ENCODE measurements at regions not wholly inside any gene's neighbourhood (a gene's known extent, or its start where the extent isn't known, plus 50 kb on each side); places are given as distances from the start of the nearest gene placed in this dataset.
"Not testable (repeated sequence)": the region's sequence is repeated elsewhere in the genome, so short reads cannot be mapped to it uniquely, and the experiment has no call there.

DNA sequence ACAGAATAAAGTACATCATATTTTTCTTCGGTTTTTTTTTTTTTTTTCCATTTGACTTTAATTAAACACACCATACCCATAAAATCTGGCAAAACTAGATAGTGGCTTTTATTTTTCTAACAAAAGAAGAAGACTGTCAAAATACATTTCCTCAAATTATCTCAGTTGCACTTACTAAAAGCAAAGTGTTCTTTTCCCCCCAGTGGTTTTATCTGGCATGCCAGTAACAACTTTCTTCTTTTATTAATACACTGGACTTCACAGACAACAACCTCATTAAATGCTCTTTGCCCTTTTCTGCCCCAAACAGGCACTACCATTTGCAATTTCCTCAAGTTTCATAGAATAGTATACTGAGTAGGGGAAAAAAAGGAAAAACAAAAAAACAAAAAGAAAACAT lies 1792.3 kb downstream of the EFNA5 start:
- no peaks in the 10 kb centered on the region for H3K36me3 ChIP-seq (ENCODE audit: insufficient read depth, low read length)
- no peak overlapping the region for H2AFZ ChIP-seq (ENCODE audit: low read length, unreplicated experiment)
- no peaks in the 10 kb centered on the region for H3K79me2 ChIP-seq (ENCODE audit: control insufficient read depth, insufficient read depth, low read length, unreplicated experiment)
- H3K4me3 ChIP-seq (ENCODE audit: low read depth, low read length): no peak overlapping the region
- no peaks in the 10 kb centered on the region for H3K4me1 ChIP-seq (ENCODE audit: control insufficient read depth, insufficient read depth, low read length, unreplicated experiment)
- no peaks in the 10 kb centered on the region for H3K27me3 ChIP-seq (ENCODE audit: insufficient read depth, low read length)
- no peak overlapping the region for H3K27ac ChIP-seq (ENCODE audit: low read depth, low read length)

DNA sequence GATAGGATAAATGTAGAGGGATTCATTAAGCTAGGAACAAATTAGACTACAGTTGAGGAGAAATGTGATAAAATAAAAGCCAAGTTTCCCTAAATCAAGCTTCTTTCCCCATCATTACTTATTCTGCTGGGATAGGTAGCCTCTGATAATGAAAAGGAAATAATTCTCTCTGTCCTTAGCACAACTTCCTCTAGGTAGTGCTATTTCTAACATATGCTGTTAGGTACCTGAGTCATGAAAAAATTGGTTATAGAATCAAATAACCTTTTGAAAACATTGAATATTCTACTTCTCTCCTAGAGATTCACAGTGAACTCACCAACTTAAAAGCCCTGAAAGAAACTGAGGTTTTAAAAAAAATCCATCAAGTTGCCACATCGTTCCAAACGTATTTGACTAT lies 1793.1 kb downstream of the EFNA5 start:
- Histone ChIP-seq H2AFZ (ENCODE audit: low read length, unreplicated experiment) (no peak overlapping the region), H3K36me3 (ENCODE audit: insufficient read depth, low read length) (no peaks in the 10 kb centered on the region), H3K27me3 (ENCODE audit: insufficient read depth, low read length) (no peaks in the 10 kb centered on the region), H3K4me3 (ENCODE audit: low read depth, low read length) (no peak overlapping the region), H3K79me2 (ENCODE audit: control insufficient read depth, insufficient read depth, low read length, unreplicated experiment) (no peaks in the 10 kb centered on the region), H3K4me1 (ENCODE audit: control insufficient read depth, insufficient read depth, low read length, unreplicated experiment) (no peaks in the 10 kb centered on the region), H3K27ac (ENCODE audit: low read depth, low read length) (no peak overlapping the region)

DNA sequence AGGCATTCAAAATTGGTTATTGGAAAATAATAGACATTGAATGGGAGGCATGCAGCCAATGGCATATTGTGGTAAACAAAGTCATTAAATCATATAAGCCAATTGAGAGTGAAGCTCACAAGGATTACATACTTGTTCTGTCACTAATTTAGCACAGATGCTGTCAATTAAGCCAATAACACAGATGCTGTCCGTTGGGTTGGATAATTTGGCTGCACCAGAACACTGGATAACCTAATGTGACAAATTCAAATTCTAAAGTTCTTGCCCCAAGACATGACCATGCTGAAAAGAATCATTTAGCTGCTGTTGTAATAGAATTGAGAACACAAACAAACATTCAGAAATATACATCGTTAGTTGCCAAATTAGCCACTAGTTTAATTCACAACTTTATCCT lies 1796.4 kb downstream of the EFNA5 start:
- H3K79me2 ChIP-seq (ENCODE audit: control insufficient read depth, insufficient read depth, low read length, unreplicated experiment): no peaks in the 10 kb centered on the region
- no peaks in the 10 kb centered on the region for H3K36me3 ChIP-seq (ENCODE audit: insufficient read depth, low read length)
- no peaks in the 10 kb centered on the region for H3K4me1 ChIP-seq (ENCODE audit: control insufficient read depth, insufficient read depth, low read length, unreplicated experiment)
- H3K4me3 ChIP-seq (ENCODE audit: low read depth, low read length): no peak overlapping the region
- H2AFZ ChIP-seq (ENCODE audit: low read length, unreplicated experiment): no peak overlapping the region
- H3K27ac ChIP-seq (ENCODE audit: low read depth, low read length): no peak overlapping the region
- no peaks in the 10 kb centered on the region for H3K27me3 ChIP-seq (ENCODE audit: insufficient read depth, low read length)

DNA sequence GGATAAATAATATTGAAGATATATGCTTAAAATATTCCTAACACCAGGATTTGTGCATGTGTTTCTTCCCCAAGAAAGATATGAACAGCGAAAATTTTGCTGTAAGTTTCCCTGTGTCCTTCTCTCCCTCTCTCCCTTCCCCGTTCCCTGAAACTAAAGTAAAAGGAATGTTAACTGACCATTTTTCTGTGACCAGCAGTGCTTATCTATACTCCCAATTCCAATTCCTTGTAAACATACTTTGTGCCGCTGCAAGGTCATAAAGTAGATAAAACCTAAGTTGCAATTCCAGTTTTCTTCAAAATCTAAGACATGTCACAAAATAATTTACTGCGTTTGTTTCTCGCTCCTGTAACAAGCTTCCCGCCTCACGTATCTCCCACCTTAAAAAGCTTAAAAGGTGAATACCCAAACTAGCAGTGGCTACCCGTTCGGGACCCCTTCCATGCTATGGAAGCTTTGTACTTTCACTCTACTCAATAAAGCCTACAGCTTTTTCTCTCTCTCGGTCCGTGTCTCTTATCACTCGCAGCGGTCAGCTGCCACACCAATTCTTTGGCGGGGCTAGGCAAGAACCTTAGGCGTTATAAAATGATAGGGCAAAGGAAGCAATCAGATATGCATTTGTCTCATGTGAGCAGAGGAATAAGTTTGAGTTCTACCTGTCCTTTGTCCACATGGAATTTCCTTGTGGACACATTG lies 1798.0 kb downstream of the EFNA5 start:
- peak overlapping the region; percentile 4 for H2AFZ ChIP-seq (ENCODE audit: low read length, unreplicated experiment)
- no peak overlapping the region for H3K27ac ChIP-seq (ENCODE audit: low read depth, low read length)
- H3K36me3 ChIP-seq (ENCODE audit: insufficient read depth, low read length): no peaks in the 10 kb centered on the region
- no peaks in the 10 kb centered on the region for H3K27me3 ChIP-seq (ENCODE audit: insufficient read depth, low read length)
- H3K4me1 ChIP-seq (ENCODE audit: control insufficient read depth, insufficient read depth, low read length, unreplicated experiment): no peaks in the 10 kb centered on the region
- no peaks in the 10 kb centered on the region for H3K79me2 ChIP-seq (ENCODE audit: control insufficient read depth, insufficient read depth, low read length, unreplicated experiment)
- no peak overlapping the region for H3K4me3 ChIP-seq (ENCODE audit: low read depth, low read length)

DNA sequence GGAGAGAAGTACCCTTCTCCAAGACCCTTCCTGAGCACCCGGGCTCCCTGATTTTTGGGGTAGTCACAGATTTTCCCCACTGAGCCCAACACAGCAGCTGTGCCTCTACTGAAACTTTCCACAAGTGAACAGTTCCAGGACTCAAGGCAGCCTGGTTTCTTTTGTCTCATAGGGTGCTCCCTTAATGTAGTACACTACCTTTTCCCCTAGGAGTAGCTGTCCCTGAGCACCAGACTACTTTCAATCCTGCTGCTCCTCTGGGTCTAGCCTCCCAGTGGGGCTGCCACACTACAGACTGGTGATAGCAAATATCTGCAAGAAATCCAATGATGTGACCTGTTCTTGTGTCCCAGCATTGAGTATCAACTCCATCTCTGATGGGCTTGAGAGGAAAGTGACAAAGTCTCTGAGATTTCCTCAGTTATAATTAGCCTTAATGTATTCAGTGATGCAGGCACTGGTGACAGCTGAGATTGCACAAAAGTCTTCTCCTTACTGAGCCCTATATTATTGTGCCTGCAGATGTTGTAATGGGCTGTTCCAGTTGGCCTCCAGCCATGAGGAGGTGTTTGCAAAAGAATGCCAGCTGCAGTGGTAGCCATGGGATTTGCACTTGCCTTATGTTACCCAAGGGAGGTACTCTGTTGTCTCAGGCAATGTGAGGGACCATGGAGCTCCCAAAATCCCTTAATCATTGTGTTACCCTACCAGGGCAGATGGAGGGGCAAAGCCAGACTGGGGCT lies 1802.5 kb downstream of the EFNA5 start:
- H3K27ac ChIP-seq (ENCODE audit: low read depth, low read length): no peak overlapping the region
- no peaks in the 10 kb centered on the region for H3K36me3 ChIP-seq (ENCODE audit: insufficient read depth, low read length)
- H3K27me3 ChIP-seq (ENCODE audit: insufficient read depth, low read length): no peaks in the 10 kb centered on the region
- H3K4me1 ChIP-seq (ENCODE audit: control insufficient read depth, insufficient read depth, low read length, unreplicated experiment): no peaks in the 10 kb centered on the region
- no peak overlapping the region for H3K4me3 ChIP-seq (ENCODE audit: low read depth, low read length)
- H3K79me2 ChIP-seq (ENCODE audit: control insufficient read depth, insufficient read depth, low read length, unreplicated experiment): no peaks in the 10 kb centered on the region
- H2AFZ ChIP-seq (ENCODE audit: low read length, unreplicated experiment): no peak overlapping the region

DNA sequence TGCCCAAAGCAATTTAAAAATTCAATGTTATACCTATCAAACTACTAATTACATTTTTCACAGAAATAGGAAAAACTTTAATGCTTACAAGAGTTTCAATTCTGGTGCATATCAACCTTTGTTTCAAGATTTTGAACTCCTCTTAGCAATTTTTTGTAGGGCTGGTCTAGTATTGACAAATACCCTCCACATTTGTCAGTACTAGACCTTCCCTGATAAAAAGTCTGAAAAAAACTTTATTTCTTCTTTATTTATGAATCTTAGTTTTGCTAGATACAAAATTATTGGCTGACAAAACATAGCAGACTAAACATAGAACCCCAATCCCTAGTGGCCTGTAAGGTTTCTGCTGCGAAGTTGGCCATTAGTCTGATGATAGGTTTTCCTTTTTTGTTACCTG lies 1804.9 kb downstream of the EFNA5 start:
- H3K4me3 ChIP-seq (ENCODE audit: low read depth, low read length): no peak overlapping the region
- H3K27ac ChIP-seq (ENCODE audit: low read depth, low read length): no peak overlapping the region
- H3K36me3 ChIP-seq (ENCODE audit: insufficient read depth, low read length): no peaks in the 10 kb centered on the region
- H3K79me2 ChIP-seq (ENCODE audit: control insufficient read depth, insufficient read depth, low read length, unreplicated experiment): no peaks in the 10 kb centered on the region
- H2AFZ ChIP-seq (ENCODE audit: low read length, unreplicated experiment): no peak overlapping the region
- no peaks in the 10 kb centered on the region for H3K27me3 ChIP-seq (ENCODE audit: insufficient read depth, low read length)
- H3K4me1 ChIP-seq (ENCODE audit: control insufficient read depth, insufficient read depth, low read length, unreplicated experiment): no peaks in the 10 kb centered on the region

DNA sequence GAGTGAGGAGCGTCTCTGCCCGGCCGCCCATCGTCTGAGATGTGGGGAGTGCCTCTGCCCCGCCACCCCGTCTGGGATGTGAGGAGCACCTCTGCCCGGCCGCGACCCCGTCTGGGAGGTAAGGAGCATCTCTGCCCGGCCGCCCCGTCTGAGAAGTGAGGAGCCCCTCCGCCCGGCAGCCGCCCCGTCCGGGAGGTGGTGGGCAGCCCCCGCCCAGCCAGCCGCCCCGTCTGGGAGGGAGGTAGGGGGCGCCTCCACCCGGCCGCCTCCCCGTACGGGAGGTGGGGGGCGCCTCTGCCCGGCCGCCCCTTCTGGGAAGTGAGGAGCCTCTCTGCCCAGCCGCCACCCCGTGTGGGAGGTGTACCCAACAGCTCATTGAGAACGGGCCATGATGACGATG lies 1811.4 kb downstream of the EFNA5 start:
- H3K4me1 ChIP-seq (ENCODE audit: control insufficient read depth, insufficient read depth, low read length, unreplicated experiment); H3K27ac ChIP-seq (ENCODE audit: low read depth, low read length); H3K27me3 ChIP-seq (ENCODE audit: insufficient read depth, low read length); H2AFZ ChIP-seq (ENCODE audit: low read length, unreplicated experiment); H3K79me2 ChIP-seq (ENCODE audit: control insufficient read depth, insufficient read depth, low read length, unreplicated experiment); H3K36me3 ChIP-seq (ENCODE audit: insufficient read depth, low read length); H3K4me3 ChIP-seq (ENCODE audit: low read depth, low read length): not testable (repeated sequence)

DNA sequence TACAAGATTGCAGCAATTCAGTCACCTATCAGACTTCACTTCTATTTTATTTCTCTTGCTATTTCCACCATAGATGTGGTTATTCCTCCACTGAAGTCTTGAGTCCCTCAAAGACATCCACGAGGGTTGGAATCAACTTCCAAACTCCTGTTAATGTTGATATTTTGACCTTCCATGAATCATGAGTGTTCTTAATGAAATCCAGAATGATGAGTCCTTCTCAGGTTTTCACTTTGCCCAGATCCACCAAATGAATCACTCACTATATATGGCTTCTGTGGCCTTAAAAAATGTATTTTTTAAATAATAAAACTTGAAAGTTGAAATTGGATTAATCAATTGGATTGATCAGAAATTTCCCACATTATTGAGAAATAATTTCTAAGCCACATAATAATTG lies 1821.0 kb downstream of the EFNA5 start:
- no peaks in the 10 kb centered on the region for H3K36me3 ChIP-seq (ENCODE audit: insufficient read depth, low read length)
- H3K4me1 ChIP-seq (ENCODE audit: control insufficient read depth, insufficient read depth, low read length, unreplicated experiment): no peaks in the 10 kb centered on the region
- no peak overlapping the region for H2AFZ ChIP-seq (ENCODE audit: low read length, unreplicated experiment)
- H3K79me2 ChIP-seq (ENCODE audit: control insufficient read depth, insufficient read depth, low read length, unreplicated experiment): no peaks in the 10 kb centered on the region
- H3K27me3 ChIP-seq (ENCODE audit: insufficient read depth, low read length): no peaks in the 10 kb centered on the region
- no peak overlapping the region for H3K27ac ChIP-seq (ENCODE audit: low read depth, low read length)
- no peak overlapping the region for H3K4me3 ChIP-seq (ENCODE audit: low read depth, low read length)

DNA sequence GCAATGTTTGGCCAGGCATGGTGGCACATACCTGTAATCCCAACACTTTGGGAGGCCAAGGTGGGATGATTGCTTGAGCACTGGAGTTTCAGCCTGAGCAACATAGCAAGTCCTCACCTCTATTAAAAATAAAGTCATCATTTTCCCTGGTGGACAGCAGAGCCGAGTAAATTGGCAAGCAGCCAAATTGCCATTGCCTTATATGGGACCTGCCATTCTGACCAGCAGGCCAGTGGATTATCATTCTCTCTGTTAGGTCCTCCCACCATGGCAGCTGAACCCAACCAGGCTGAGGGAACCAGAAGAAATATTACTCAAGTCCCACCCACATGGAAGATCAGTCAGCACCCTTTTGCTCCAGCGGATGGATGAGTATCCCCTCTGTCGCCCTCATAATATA lies 1829.9 kb downstream of the EFNA5 start:
- Histone ChIP-seq H3K4me1 (ENCODE audit: control insufficient read depth, insufficient read depth, low read length, unreplicated experiment) (no peaks in the 10 kb centered on the region), H3K4me3 (ENCODE audit: low read depth, low read length) (no peak overlapping the region), H3K27me3 (ENCODE audit: insufficient read depth, low read length) (no peaks in the 10 kb centered on the region), H3K27ac (ENCODE audit: low read depth, low read length) (no peak overlapping the region), H2AFZ (ENCODE audit: low read length, unreplicated experiment) (no peak overlapping the region), H3K36me3 (ENCODE audit: insufficient read depth, low read length) (no peaks in the 10 kb centered on the region), H3K79me2 (ENCODE audit: control insufficient read depth, insufficient read depth, low read length, unreplicated experiment) (no peaks in the 10 kb centered on the region)

DNA sequence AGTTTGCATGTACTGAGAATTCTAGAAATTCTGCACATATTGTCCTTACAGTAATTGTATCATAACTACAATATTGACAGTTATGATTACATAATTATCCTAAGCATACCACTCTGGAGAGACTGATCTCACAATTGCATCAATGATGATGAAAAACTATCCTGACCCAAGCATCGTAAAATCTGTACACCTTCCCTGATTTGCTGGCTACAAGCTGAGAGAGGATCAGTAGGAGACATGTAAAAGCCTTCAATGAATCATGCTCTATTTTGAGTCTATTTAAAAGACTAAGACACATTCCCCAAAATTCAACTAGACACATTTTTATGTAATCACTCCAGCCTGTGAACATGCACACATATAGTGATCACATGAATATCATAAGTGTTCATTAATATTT lies 1833.8 kb downstream of the EFNA5 start:
- no peak overlapping the region for H2AFZ ChIP-seq (ENCODE audit: low read length, unreplicated experiment)
- H3K79me2 ChIP-seq (ENCODE audit: control insufficient read depth, insufficient read depth, low read length, unreplicated experiment): no peaks in the 10 kb centered on the region
- no peaks in the 10 kb centered on the region for H3K4me1 ChIP-seq (ENCODE audit: control insufficient read depth, insufficient read depth, low read length, unreplicated experiment)
- H3K36me3 ChIP-seq (ENCODE audit: insufficient read depth, low read length): no peaks in the 10 kb centered on the region
- H3K4me3 ChIP-seq (ENCODE audit: low read depth, low read length): no peak overlapping the region
- no peaks in the 10 kb centered on the region for H3K27me3 ChIP-seq (ENCODE audit: insufficient read depth, low read length)
- no peak overlapping the region for H3K27ac ChIP-seq (ENCODE audit: low read depth, low read length)

DNA sequence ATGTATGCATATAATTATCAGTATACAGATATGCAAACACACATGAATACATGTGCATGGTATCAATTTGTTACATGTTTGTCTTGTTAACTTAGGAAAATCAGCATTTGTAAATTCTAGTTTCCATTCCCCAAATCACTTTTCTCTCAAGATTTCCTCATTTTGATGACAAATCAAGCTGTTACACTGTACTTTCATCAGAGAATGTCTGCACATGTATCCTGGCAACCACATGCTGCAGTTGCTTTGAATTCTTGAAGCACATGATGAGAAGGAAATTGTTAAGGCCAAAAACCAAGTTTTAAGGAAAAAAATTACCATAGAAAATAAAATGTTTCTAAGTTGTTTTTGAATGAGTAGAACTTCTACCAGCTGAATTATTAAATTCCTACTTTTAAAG lies 1834.5 kb downstream of the EFNA5 start:
- H3K79me2 ChIP-seq (ENCODE audit: control insufficient read depth, insufficient read depth, low read length, unreplicated experiment): no peaks in the 10 kb centered on the region
- no peaks in the 10 kb centered on the region for H3K27me3 ChIP-seq (ENCODE audit: insufficient read depth, low read length)
- no peak overlapping the region for H3K27ac ChIP-seq (ENCODE audit: low read depth, low read length)
- no peak overlapping the region for H2AFZ ChIP-seq (ENCODE audit: low read length, unreplicated experiment)
- H3K4me1 ChIP-seq (ENCODE audit: control insufficient read depth, insufficient read depth, low read length, unreplicated experiment): no peaks in the 10 kb centered on the region
- H3K4me3 ChIP-seq (ENCODE audit: low read depth, low read length): no peak overlapping the region
- H3K36me3 ChIP-seq (ENCODE audit: insufficient read depth, low read length): no peaks in the 10 kb centered on the region

All from ACC112 (cell line).